SHP77 (cell line): ENCODE measurements at regions not wholly inside any gene's neighbourhood (a gene's known extent, or its start where the extent isn't known, plus 50 kb on each side); places are given as distances from the start of the nearest gene placed in this dataset.

Source experiments
- DNase-seq, 2 experiments: peaks; one replicate each; lab custom pipeline; 2025; lab: John Stamatoyannopoulos, UW

- DNase-seq: no peak
Measured at GRCh38 chr14:95466506-95466905, 49.9 kb downstream of the SYNE3 start.

- DNase-seq: no peak
Measured at GRCh38 chr14:95465936-95466335, 50.5 kb downstream of the SYNE3 start.

- no peak for DNase-seq
Measured at GRCh38 chr14:95465358-95465757, 51.1 kb downstream of the SYNE3 start.

- DNase-seq: no peak
Measured at GRCh38 chr14:95464514-95464913, 51.9 kb downstream of the SYNE3 start.

- DNase-seq: no peak
Measured at GRCh38 chr14:95464103-95464502, 52.3 kb downstream of the SYNE3 start.

GRCh38 chr14:95463171-95463901 lies 53.1 kb downstream of the SYNE3 start:
- peak; percentile 67 to 79 for DNase-seq

- no peak for DNase-seq
Measured at GRCh38 chr14:95462491-95462890, 54.0 kb downstream of the SYNE3 start.

GRCh38 chr14:95460647-95461478 lies 55.6 kb downstream of the SYNE3 start:
- DNase-seq: peak; percentile 50 to 77

- DNase-seq: no peak
Measured at GRCh38 chr14:95458906-95459305, 57.5 kb downstream of the SYNE3 start.

- DNase-seq: no peak
Measured at GRCh38 chr14:95458459-95458858, 58.0 kb downstream of the SYNE3 start.

GRCh38 chr14:95456281-95456680 lies 60.2 kb downstream of the SYNE3 start:
- no peak for DNase-seq

- DNase-seq: no peak
Measured at GRCh38 chr14:95455246-95455645, 61.2 kb downstream of the SYNE3 start.

- no peak for DNase-seq
Measured at GRCh38 chr14:95453713-95453980, 62.8 kb downstream of the SYNE3 start.

- no peak for DNase-seq
Measured at GRCh38 chr14:95452893-95453712, 63.3 kb downstream of the SYNE3 start.

GRCh38 chr14:95452176-95452892 lies 64.1 kb downstream of the SYNE3 start:
- DNase-seq: no peak

- no peak for DNase-seq
Measured at GRCh38 chr14:95449131-95449530, 67.3 kb downstream of the SYNE3 start.

- no peak for DNase-seq
Measured at GRCh38 chr14:95446470-95446869, 70.0 kb downstream of the SYNE3 start.

GRCh38 chr14:95445676-95446075 lies 70.8 kb downstream of the SYNE3 start:
- peak; percentile 53 to 75 for DNase-seq

- no peak for DNase-seq
Measured at GRCh38 chr14:95445161-95445560, 71.3 kb downstream of the SYNE3 start.

GRCh38 chr14:95444132-95445129 lies 72.0 kb downstream of the SYNE3 start:
- DNase-seq: no peak

GRCh38 chr14:95442633-95443021 lies 73.8 kb downstream of the SYNE3 start:
- DNase-seq: peak; percentile 61 to 76
